ENCODE measurements at regions not wholly inside any gene's neighbourhood (a gene's known extent, or its start where the extent isn't known, plus 50 kb on each side); places are given as distances from the start of the nearest gene placed in this dataset.

- ChIA-PET CTCF (no interaction called here), POLR2A (no interaction called here)
- H3K9me3 ChIP-seq (ENCODE audit: control insufficient read depth, insufficient read depth, low read depth, low read length) = no peaks in the 10 kb centered on the region
- ATAC-seq (no peak), DNase-seq (ENCODE audit: low read depth, low spot score) (no peak)
- H3K27ac ChIP-seq (ENCODE audit: low read length) = no peak overlapping the region
- H3K4me3 ChIP-seq (ENCODE audit: low read depth in 2 of 2, low read length in 2 of 2) = no peak overlapping the region
- in situ Hi-C loops (cut with HindIII; ENCODE audit: low pct_unique_long_range_greater_than_20kb, low sequenced_read_pairs) (no loop called here), intact Hi-C loops (cut with micrococcal nuclease; ENCODE audit: unreplicated experiment) (no loop called here)
- no peaks in the 10 kb centered on the region for H3K27me3 ChIP-seq (ENCODE audit: control insufficient read depth, insufficient read depth, low read length)
- H3K4me1 ChIP-seq (ENCODE audit: control insufficient read depth, insufficient read depth, low read length) = no peaks in the 10 kb centered on the region
- H3K36me3 ChIP-seq (ENCODE audit: control insufficient read depth, insufficient read depth, low read length) = no peaks in the 10 kb centered on the region
- no peak for TF ChIP-seq SIN3A (IDR thresholded peaks at IDR 0.05; ENCODE audit: borderline replicate concordance, insufficient read depth, low read depth, low read length)
- BruUV-seq (replicated peaks) = no TSS peak
Observed at GRCh38 chr6:4707011-4707410, 69.2 kb upstream of the CDYL start.

- no TSS peak for BruUV-seq (replicated peaks)
- ATAC-seq = no peak
- in situ Hi-C loops (cut with HindIII; ENCODE audit: low pct_unique_long_range_greater_than_20kb, low sequenced_read_pairs) = no loop called here
- no peaks in the 10 kb centered on the region for H3K36me3 ChIP-seq (ENCODE audit: control insufficient read depth, insufficient read depth, low read length)
- H3K9me3 ChIP-seq (ENCODE audit: control insufficient read depth, insufficient read depth, low read depth, low read length) = no peaks in the 10 kb centered on the region
- H3K27ac ChIP-seq (ENCODE audit: low read length) = no peak overlapping the region
- no peak overlapping the region for H3K4me3 ChIP-seq (ENCODE audit: low read depth in 2 of 2, low read length in 2 of 2)
- POLR2A ChIA-PET = no interaction called here
- CTCF ChIA-PET = no interaction called here
- intact Hi-C loops (cut with micrococcal nuclease; ENCODE audit: unreplicated experiment) = no loop called here
- H3K4me1 ChIP-seq (ENCODE audit: control insufficient read depth, insufficient read depth, low read length) = no peaks in the 10 kb centered on the region
- TF ChIP-seq POLR2AphosphoS5 (IDR thresholded peaks at IDR 0.05; ENCODE audit: low read depth, low read length) (no peak), SIN3A (IDR thresholded peaks at IDR 0.05; ENCODE audit: borderline replicate concordance, insufficient read depth, low read depth, low read length) (no peak), REST (IDR thresholded peaks at IDR 0.05; ENCODE audit: insufficient read depth in 1 of 2, low read depth in 2 of 2, low read length in 1 of 2) (no peak), TCF7L2 (IDR thresholded peaks at IDR 0.05; ENCODE audit: low read depth, low read length) (no peak), CTCF (IDR thresholded peaks at IDR 0.05) (no peak)
- H3K27me3 ChIP-seq (ENCODE audit: control insufficient read depth, insufficient read depth, low read length) = no peaks in the 10 kb centered on the region
- DNase-seq (ENCODE audit: low read depth, low spot score) = no peak
Observed at GRCh38 chr6:4705809-4706208, 70.4 kb upstream of the CDYL start.

- DNase-seq (ENCODE audit: low read depth, low spot score) (no peak), ATAC-seq (no peak)
- H3K36me3 ChIP-seq (ENCODE audit: control insufficient read depth, insufficient read depth, low read length) = no peaks in the 10 kb centered on the region
- intact Hi-C loops (cut with micrococcal nuclease; ENCODE audit: unreplicated experiment) (no loop called here), in situ Hi-C loops (cut with HindIII; ENCODE audit: low pct_unique_long_range_greater_than_20kb, low sequenced_read_pairs) (no loop called here)
- H3K4me3 ChIP-seq (ENCODE audit: low read depth in 2 of 2, low read length in 2 of 2) = no peak overlapping the region
- ChIA-PET POLR2A (no interaction called here), CTCF (no interaction called here)
- H3K9me3 ChIP-seq (ENCODE audit: control insufficient read depth, insufficient read depth, low read depth, low read length) = no peaks in the 10 kb centered on the region
- H3K27ac ChIP-seq (ENCODE audit: low read length) = no peak overlapping the region
- no peaks in the 10 kb centered on the region for H3K27me3 ChIP-seq (ENCODE audit: control insufficient read depth, insufficient read depth, low read length)
- TF ChIP-seq TCF7L2 (IDR thresholded peaks at IDR 0.05; ENCODE audit: low read depth, low read length) (no peak), REST (IDR thresholded peaks at IDR 0.05; ENCODE audit: insufficient read depth in 1 of 2, low read depth in 2 of 2, low read length in 1 of 2) (no peak), CTCF (IDR thresholded peaks at IDR 0.05) (no peak), POLR2AphosphoS5 (IDR thresholded peaks at IDR 0.05; ENCODE audit: low read depth, low read length) (no peak), SIN3A (IDR thresholded peaks at IDR 0.05; ENCODE audit: borderline replicate concordance, insufficient read depth, low read depth, low read length) (no peak)
- no peaks in the 10 kb centered on the region for H3K4me1 ChIP-seq (ENCODE audit: control insufficient read depth, insufficient read depth, low read length)
- BruUV-seq (replicated peaks) = no TSS peak
Observed at GRCh38 chr6:4703382-4703781, 72.8 kb upstream of the CDYL start.

Measured in Panc1 (cell line).